Upper lobe of left lung (tissue), 4 donors: ENCODE measurements at regions not wholly inside any gene's neighbourhood (a gene's known extent, or its start where the extent isn't known, plus 50 kb on each side); places are given as distances from the start of the nearest gene placed in this dataset.

ENCODE experiments used
- CTCF ChIP-seq, 6 experiments: fragments of 450-650 bp in 4 of 6; fragments of 200-600 bp in 2 of 6; sonication (generic) in 2 of 6; IDR thresholded peaks; one replicate each; pipeline ENCODE4 v1.5.1; 2016 to 2019; ENCODE audit warnings: antibody characterized with exemption in 6 of 6
- EP300 ChIP-seq, 4 donors: sonication (generic); formaldehyde crosslinking; IDR thresholded peaks; one replicate each; pipeline ENCODE4 v1.5.1; 2017; ENCODE audit warnings: antibody characterized with exemption in 4 of 4, control low read depth in 2 of 4
- POLR2A ChIP-seq, 4 donors: fragments of 450-650 bp; IDR thresholded peaks; one replicate each; pipeline ENCODE4 v1.5.1; 2016 to 2017; ENCODE audit warnings: antibody characterized with exemption in 4 of 4, mild to moderate bottlenecking in 2 of 4
- POLR2AphosphoS5 ChIP-seq, 2 donors: sonication (generic); formaldehyde crosslinking; IDR thresholded peaks; one replicate each; pipeline ENCODE4 v1.5.1; 2017; ENCODE audit warnings: antibody characterized with exemption in 2 of 2

- TF ChIP-seq CTCF (IDR thresholded peaks at IDR 0.05) = no peak
- TF ChIP-seq POLR2A (IDR thresholded peaks at IDR 0.05) = no peak
- no peak for TF ChIP-seq POLR2AphosphoS5 (IDR thresholded peaks at IDR 0.05)
- no peak for TF ChIP-seq EP300 (IDR thresholded peaks at IDR 0.05)
These were observed 659.2 kb upstream of the RAB6C start for GRCh38 chr2:129320288-129320687.
